Mesothelial cell of epicardium (in vitro differentiated cells): ENCODE measurements at regions not wholly inside any gene's neighbourhood (a gene's known extent, or its start where the extent isn't known, plus 50 kb on each side); places are given as distances from the start of the nearest gene placed in this dataset.

Experiments
- DNase-seq, 2 experiments: peaks; one replicate each; pipeline ENCODE4 v3.0.0; 2021; ENCODE audit warnings: low spot score in 2 of 2; ENCODE audit not compliant: unreplicated experiment in 2 of 2
- H3K27ac Mint-ChIP-seq: 2 replicates; pipeline ENCODE4 v1.8.0; 2021; ENCODE audit warnings: mixed read lengths
- H3K27me3 Mint-ChIP-seq: 2 replicates; pipeline ENCODE4 v1.8.0; 2021; ENCODE audit warnings: low read depth, mixed read lengths
- H3K36me3 Mint-ChIP-seq: 2 replicates; pipeline ENCODE4 v1.8.0; 2021; ENCODE audit warnings: mixed read lengths
- H3K4me1 Mint-ChIP-seq: 2 replicates; pipeline ENCODE4 v1.8.0; 2021; ENCODE audit warnings: mixed read lengths
- H3K4me3 Mint-ChIP-seq: 2 replicates; pipeline ENCODE4 v1.8.0; 2021; ENCODE audit warnings: mild to moderate bottlenecking, moderate library complexity, mixed read lengths
- H3K9me3 Mint-ChIP-seq: 2 replicates; pipeline ENCODE4 v1.8.0; 2021; ENCODE audit warnings: mixed read lengths
- CTCF ChIP-seq: fragments of 200-600 bp; sonication (generic); IDR thresholded peaks from one replicate; pipeline ENCODE4 v1.5.0; 2021; ENCODE audit warnings: antibody characterized with exemption; ENCODE audit not compliant: unreplicated experiment

- DNase-seq, result no peak
- Mint-ChIP-seq H3K4me3 (no peak overlapping the region), H3K4me1 (peaks cover 48% of the 10 kb centered on the region), H3K9me3 (no peaks in the 10 kb centered on the region), H3K27ac (no peak overlapping the region), H3K27me3 (no peaks in the 10 kb centered on the region), H3K36me3 (no peaks in the 10 kb centered on the region)
- no peak for TF ChIP-seq CTCF
These were observed 173.6 kb downstream of the ARHGAP12 start for GRCh38 chr10:31754803-31755624.

- H3K4me1 Mint-ChIP-seq, result peaks cover 50% of the 10 kb centered on the region
- no peak for DNase-seq
- H3K27me3 Mint-ChIP-seq, result no peaks in the 10 kb centered on the region
- no peaks in the 10 kb centered on the region for H3K36me3 Mint-ChIP-seq
- no peak overlapping the region for H3K4me3 Mint-ChIP-seq
- H3K27ac Mint-ChIP-seq, result no peak overlapping the region
- H3K9me3 Mint-ChIP-seq, result no peaks in the 10 kb centered on the region
- no peak for TF ChIP-seq CTCF
These were observed 174.9 kb downstream of the ARHGAP12 start for GRCh38 chr10:31753681-31754080.

GRCh38 chr10:31752170-31752569, 176.5 kb downstream of the ARHGAP12 start:
- Mint-ChIP-seq H3K36me3 (no peaks in the 10 kb centered on the region), H3K4me1 (peaks cover 40% of the 10 kb centered on the region), H3K4me3 (no peak overlapping the region), H3K27me3 (no peaks in the 10 kb centered on the region), H3K27ac (no peak overlapping the region), H3K9me3 (no peaks in the 10 kb centered on the region)
- TF ChIP-seq CTCF, result no peak
- DNase-seq, result no peak

GRCh38 chr10:31751738-31752080, 176.9 kb downstream of the ARHGAP12 start:
- Mint-ChIP-seq H3K4me1 (peaks cover 40% of the 10 kb centered on the region), H3K27me3 (no peaks in the 10 kb centered on the region), H3K27ac (no peak overlapping the region), H3K36me3 (no peaks in the 10 kb centered on the region), H3K9me3 (no peaks in the 10 kb centered on the region), H3K4me3 (no peak overlapping the region)
- no peak for DNase-seq
- TF ChIP-seq CTCF, result no peak

- Mint-ChIP-seq H3K4me1 (peaks cover 37% of the 10 kb centered on the region), H3K4me3 (no peak overlapping the region), H3K27ac (no peak overlapping the region), H3K36me3 (no peaks in the 10 kb centered on the region), H3K9me3 (no peaks in the 10 kb centered on the region), H3K27me3 (no peaks in the 10 kb centered on the region)
- DNase-seq, result no peak
- no peak for TF ChIP-seq CTCF
These were observed 177.4 kb downstream of the ARHGAP12 start for GRCh38 chr10:31751051-31751737.
